Thyroid gland (tissue), 4 donors: ENCODE measurements at regions not wholly inside any gene's neighbourhood (a gene's known extent, or its start where the extent isn't known, plus 50 kb on each side); places are given as distances from the start of the nearest gene placed in this dataset.

Experiments
- POLR2A ChIP-seq, 2 donors: fragments of 450-650 bp; IDR thresholded peaks; one replicate each; pipeline ENCODE4 v1.6.1; 2017; ENCODE audit warnings: antibody characterized with exemption in 2 of 2, mild to moderate bottlenecking in 2 of 2, moderate library complexity in 1 of 2
- TF ChIP-seq, protein P1 (sequence below), 6 experiments: fragments of 200-600 bp in 3 of 6; fragments of 450-650 bp in 3 of 6; sonication (generic) in 3 of 6; IDR thresholded peaks; one replicate each; pipeline ENCODE4 v1.5.1; 2016 to 2019; ENCODE audit warnings: antibody characterized with exemption in 6 of 6, mild to moderate bottlenecking in 2 of 6, inconsistent platforms in 1 of 6, moderate library complexity in 1 of 6

DNA sequence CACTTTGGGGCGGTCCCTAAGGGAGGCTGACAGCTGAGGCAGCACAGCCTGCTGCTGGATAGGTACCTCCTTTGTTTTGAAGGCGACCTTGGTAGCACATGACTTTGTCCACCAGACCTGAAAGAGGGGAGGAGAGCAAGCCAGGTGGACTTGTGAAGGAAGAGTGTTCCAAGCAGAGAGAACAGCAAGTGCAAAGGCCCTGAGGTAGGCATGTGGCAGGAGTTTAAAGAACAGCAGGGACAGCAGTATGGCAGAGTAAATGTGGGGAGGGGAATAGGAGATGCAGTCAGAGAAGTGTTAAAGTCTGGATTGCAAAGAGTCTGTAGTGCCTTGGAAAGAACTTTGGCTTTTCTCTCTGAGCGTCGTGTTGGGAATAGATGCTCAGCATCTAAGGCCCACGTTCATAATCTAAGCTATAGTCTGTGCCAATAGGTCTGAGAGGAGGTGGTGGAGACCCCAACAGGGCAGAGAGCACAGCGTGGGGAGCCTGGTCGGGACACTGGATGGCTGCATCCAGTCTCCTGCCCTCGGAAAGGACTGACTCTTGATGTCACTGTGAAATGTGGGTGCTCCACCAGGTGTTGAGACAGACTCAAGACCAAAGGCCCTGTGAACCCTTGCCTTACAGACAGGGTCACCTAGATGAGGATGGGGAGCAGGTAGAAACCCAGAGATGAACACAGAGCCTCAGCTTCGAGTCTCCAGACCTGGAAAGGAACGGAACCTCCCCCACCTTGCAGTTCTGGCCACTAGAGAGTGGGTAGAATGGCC, 242.1 kb upstream of the PWP1 start:
- TF ChIP-seq, protein P1, sequence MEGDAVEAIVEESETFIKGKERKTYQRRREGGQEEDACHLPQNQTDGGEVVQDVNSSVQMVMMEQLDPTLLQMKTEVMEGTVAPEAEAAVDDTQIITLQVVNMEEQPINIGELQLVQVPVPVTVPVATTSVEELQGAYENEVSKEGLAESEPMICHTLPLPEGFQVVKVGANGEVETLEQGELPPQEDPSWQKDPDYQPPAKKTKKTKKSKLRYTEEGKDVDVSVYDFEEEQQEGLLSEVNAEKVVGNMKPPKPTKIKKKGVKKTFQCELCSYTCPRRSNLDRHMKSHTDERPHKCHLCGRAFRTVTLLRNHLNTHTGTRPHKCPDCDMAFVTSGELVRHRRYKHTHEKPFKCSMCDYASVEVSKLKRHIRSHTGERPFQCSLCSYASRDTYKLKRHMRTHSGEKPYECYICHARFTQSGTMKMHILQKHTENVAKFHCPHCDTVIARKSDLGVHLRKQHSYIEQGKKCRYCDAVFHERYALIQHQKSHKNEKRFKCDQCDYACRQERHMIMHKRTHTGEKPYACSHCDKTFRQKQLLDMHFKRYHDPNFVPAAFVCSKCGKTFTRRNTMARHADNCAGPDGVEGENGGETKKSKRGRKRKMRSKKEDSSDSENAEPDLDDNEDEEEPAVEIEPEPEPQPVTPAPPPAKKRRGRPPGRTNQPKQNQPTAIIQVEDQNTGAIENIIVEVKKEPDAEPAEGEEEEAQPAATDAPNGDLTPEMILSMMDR (IDR thresholded peaks at IDR 0.05): no peak
- TF ChIP-seq POLR2A (IDR thresholded peaks at IDR 0.05): no peak
